AG04450 (cell line): ENCODE measurements at regions not wholly inside any gene's neighbourhood (a gene's known extent, or its start where the extent isn't known, plus 50 kb on each side); places are given as distances from the start of the nearest gene placed in this dataset.

Source experiments
- CTCF ChIA-PET: fragments of 300-600, 350-600 bp; formaldehyde crosslinking; extraction: SDS; loops from one replicate; lab custom pipeline; 2022; ENCODE audit warnings: antibody characterized with exemption, inconsistent platforms; lab: Charles Lee
- POLR2A ChIA-PET: fragments of 350-600 bp; formaldehyde crosslinking; extraction: SDS; loops from one replicate; lab custom pipeline; 2021; ENCODE audit warnings: antibody characterized with exemption, inconsistent platforms; lab: Yijun Ruan, JAX
- DNase-seq: peaks from one replicate; pipeline ENCODE4 v3.0.0-alpha.2; 2011; ENCODE audit warnings: low read depth, low spot score
- H3K27ac ChIP-seq: one replicate; pipeline ENCODE4 v1.5.1; 2012; ENCODE audit warnings: low read depth, low read length, control low read depth
- H3K27me3 ChIP-seq: one replicate; pipeline ENCODE4 v1.6.0; 2012; ENCODE audit warnings: low read length; ENCODE audit not compliant: control insufficient read depth, insufficient read depth
- H3K4me3 ChIP-seq: 2 replicates; pipeline ENCODE4 v1.5.1; 2011; ENCODE audit warnings: mild to moderate bottlenecking, low read depth, low read length, control low read depth
- H3K9me3 ChIP-seq: 2 replicates; pipeline ENCODE4 v1.5.1; 2012; ENCODE audit warnings: low read length; ENCODE audit not compliant: control insufficient read depth, insufficient read depth
- CTCF ChIP-seq: IDR thresholded peaks from 2 replicates; pipeline ENCODE4 v1.5.1; 2011; ENCODE audit warnings: low read depth, low read length, control low read depth, inconsistent platforms

- H3K9me3 ChIP-seq = peaks cover 5% of the 10 kb centered on the region; the same call in 1 of the 2 replicates
- ChIA-PET CTCF (no interaction called here), POLR2A (no interaction called here)
- H3K27me3 ChIP-seq = no peaks in the 10 kb centered on the region
- no peak overlapping the region for H3K27ac ChIP-seq
- DNase-seq = no peak
- H3K4me3 ChIP-seq = no peak overlapping the region
- no peak for TF ChIP-seq CTCF
These were observed 423.1 kb downstream of the ADAM29 start for GRCh38 chr4:175341203-175341755.

- no peak for DNase-seq
- Histone ChIP-seq H3K27me3 (no peaks in the 10 kb centered on the region), H3K9me3 (peaks cover 5% of the 10 kb centered on the region; the same call in 1 of the 2 replicates), H3K4me3 (no peak overlapping the region), H3K27ac (no peak overlapping the region)
- ChIA-PET POLR2A (no interaction called here), CTCF (no interaction called here)
- TF ChIP-seq CTCF = no peak
These were observed 428.2 kb downstream of the ADAM29 start for GRCh38 chr4:175346376-175346775.

- Histone ChIP-seq H3K4me3 (no peak overlapping the region), H3K27me3 (no peaks in the 10 kb centered on the region), H3K27ac (no peak overlapping the region), H3K9me3 (no peaks in the 10 kb centered on the region)
- no peak for DNase-seq
- ChIA-PET CTCF (no interaction called here), POLR2A (no interaction called here)
- TF ChIP-seq CTCF = no peak
These were observed 432.1 kb downstream of the ADAM29 start for GRCh38 chr4:175350246-175350645.

- Histone ChIP-seq H3K4me3 (no peak overlapping the region), H3K9me3 (0 out of 2 replicates have a peak, but pooled peaks cover 3% of the 10 kb centered on the region), H3K27ac (no peak overlapping the region), H3K27me3 (no peaks in the 10 kb centered on the region)
- ChIA-PET POLR2A (no interaction called here), CTCF (interaction anchor here (0.9 kb wide), 1 partner anchor 70 kb away, joined by 3 read pairs; no protein-coding TSS in a partner anchor)
- no peak for DNase-seq
- TF ChIP-seq CTCF = no peak
These were observed 433.3 kb downstream of the ADAM29 start for GRCh38 chr4:175351473-175351872.

GRCh38 chr4:175369087-175369486 lies 443.0 kb downstream of the GPM6A start:
- no peaks in the 10 kb centered on the region for H3K27me3 ChIP-seq
- H3K9me3 ChIP-seq = peaks cover 4% of the 10 kb centered on the region; the same call in 1 of the 2 replicates
- H3K27ac ChIP-seq = no peak overlapping the region
- ChIA-PET POLR2A (no interaction called here), CTCF (no interaction called here)
- DNase-seq = no peak
- TF ChIP-seq CTCF = no peak
- no peak overlapping the region for H3K4me3 ChIP-seq
